ENCODE measurements at regions not wholly inside any gene's neighbourhood (a gene's known extent, or its start where the extent isn't known, plus 50 kb on each side); places are given as distances from the start of the nearest gene placed in this dataset.

DNA sequence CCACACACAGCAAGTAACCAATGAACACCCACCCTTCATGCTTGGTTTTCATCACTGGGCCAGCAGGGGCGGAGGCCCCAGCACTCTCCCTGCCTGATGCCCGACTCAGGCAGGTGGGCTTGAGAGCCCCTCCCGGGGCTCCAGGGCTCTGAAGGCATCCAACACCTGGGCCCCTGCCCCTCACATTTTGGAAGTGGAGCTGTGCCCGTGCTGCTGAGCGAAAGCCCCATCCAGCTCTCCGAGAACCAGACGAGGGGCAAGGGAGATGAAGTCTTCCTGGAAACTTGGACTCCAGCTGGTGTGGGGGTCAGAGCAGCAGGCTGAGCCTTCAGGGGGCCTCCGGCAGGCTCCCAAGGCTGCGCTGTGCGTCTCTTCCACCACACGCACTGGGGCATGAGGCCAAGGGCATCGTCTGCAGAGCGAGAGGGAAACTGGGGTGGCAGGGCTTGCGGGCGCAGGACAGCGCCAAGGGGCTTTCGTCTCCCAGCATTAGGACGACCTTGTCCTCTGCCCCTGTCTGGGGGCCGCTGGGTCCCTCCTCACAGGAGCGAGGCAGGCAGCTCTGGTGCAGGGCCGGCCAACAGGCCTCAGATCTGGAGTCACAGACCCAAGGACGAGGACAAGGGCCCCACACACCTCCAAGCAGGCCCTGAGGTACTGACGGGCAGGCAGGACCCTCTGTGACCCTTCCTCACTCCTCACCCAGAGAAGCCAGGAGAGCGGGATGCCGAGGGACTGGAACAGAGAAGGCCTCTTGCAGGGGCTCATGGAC, 108.3 kb upstream of the FAM20C start:
- DNase-seq (ENCODE audit: low spot score): no peak

GRCh38 chr7:84633-85020, 107.7 kb upstream of the FAM20C start:
- DNase-seq (ENCODE audit: low spot score): no peak

DNA sequence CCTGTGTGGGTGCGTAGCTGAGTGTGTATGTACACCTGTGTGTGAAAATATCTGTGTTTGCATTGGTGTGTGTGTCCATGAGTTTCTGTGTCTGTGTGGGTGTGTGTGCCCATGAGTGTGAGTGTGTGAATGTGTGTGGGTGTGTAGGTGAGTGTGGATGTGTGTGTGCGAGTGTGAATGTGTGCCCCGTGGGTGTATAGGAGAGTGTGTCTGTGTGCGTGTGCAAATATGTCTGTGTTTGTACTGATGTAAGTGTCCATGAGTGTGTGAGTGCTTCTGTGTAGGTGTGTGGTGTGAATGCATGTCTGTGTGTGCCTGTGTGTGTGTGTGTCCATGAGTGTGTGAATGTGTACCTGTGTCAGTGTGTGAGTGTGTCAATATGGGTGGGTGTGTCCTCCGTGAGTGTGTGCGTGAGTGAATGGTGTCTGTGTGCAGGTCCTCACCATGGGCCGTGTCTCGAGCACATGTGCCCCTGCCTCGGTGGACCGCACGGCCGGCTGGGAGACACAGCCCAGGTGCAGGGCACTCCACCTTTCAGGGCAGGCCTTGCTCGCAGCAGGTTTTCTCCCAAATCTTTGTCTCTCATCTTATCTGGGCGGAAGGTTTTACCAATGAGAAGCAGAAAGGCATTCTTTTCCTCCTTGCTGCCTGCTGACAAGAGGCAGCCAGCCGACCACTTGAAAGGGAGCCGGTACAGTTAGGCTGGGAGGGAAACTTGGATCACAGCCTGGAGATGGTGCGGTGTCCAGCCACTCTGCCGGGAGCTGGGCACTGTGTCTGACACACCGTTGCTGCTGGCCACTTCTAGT, 107.1 kb upstream of the FAM20C start:
- no peak for DNase-seq (ENCODE audit: low spot score)

DNA sequence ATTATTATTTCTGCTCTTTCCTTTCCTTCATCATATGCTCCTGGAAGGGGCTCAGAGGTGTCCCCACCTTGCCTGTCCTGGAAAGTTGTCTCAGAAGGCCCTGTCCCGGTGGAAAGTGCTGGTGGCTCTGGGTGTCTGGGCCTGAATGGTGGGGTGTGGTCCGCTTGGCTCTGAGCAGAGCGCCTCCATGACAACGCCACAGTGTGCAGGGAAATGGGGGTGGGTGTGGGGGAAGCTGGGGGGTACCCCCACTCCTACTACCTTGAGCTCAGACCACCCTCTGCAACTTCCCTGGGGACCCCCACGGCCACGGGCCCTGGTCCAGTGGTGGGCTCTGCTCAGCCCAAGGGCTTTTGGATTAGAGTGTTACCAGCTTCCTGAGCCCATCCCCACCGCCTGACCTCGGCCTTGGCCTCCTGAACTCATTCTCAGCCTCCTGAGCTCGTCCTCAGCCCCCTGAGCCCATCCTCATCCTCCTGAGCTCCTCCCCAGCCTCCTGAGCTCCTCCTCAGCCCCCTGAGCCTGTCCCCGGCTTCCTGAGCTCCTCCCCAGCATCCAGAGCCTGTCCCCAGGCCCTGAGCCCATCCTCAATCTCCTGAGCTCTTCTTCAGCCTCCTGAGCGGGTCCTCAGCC, 106.4 kb upstream of the FAM20C start:
- no peak for DNase-seq (ENCODE audit: low spot score)

GRCh38 chr7:86629-87028, 105.7 kb upstream of the FAM20C start:
- no peak for DNase-seq (ENCODE audit: low spot score)

DNA sequence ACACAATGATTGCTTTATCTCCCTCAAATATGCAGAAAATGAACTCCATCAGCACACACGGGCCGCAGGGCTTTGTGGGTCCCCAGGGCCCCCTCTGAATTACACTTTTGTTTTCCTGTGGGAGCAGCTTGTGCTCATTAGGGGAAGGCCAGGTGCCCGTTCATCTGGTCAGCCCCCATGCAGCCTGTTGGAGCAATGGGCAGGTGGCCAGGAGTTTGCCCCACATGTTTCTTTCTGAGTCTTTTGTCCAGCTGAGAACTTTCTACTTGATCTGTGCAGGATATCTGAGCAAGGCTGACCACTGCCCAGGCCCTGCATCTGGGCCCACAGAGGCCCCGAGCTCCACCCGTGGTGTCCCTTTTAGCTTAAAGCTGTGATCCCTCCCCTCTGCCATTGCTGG, 105.3 kb upstream of the FAM20C start:
- no peak for DNase-seq (ENCODE audit: low spot score)

GRCh38 chr7:87671-88070, 104.7 kb upstream of the FAM20C start:
- DNase-seq (ENCODE audit: low spot score): no peak

- no peak for DNase-seq (ENCODE audit: low spot score)
Observed at GRCh38 chr7:88095-88926, 104.1 kb upstream of the FAM20C start.

- DNase-seq (ENCODE audit: low spot score): no peak
Observed at GRCh38 chr7:88927-89231, 103.5 kb upstream of the FAM20C start.

- DNase-seq (ENCODE audit: low spot score): no peak
Observed at GRCh38 chr7:89232-90019, 102.9 kb upstream of the FAM20C start.

GRCh38 chr7:90111-91063, 102.0 kb upstream of the FAM20C start:
- DNase-seq (ENCODE audit: low spot score): no peak

DNA sequence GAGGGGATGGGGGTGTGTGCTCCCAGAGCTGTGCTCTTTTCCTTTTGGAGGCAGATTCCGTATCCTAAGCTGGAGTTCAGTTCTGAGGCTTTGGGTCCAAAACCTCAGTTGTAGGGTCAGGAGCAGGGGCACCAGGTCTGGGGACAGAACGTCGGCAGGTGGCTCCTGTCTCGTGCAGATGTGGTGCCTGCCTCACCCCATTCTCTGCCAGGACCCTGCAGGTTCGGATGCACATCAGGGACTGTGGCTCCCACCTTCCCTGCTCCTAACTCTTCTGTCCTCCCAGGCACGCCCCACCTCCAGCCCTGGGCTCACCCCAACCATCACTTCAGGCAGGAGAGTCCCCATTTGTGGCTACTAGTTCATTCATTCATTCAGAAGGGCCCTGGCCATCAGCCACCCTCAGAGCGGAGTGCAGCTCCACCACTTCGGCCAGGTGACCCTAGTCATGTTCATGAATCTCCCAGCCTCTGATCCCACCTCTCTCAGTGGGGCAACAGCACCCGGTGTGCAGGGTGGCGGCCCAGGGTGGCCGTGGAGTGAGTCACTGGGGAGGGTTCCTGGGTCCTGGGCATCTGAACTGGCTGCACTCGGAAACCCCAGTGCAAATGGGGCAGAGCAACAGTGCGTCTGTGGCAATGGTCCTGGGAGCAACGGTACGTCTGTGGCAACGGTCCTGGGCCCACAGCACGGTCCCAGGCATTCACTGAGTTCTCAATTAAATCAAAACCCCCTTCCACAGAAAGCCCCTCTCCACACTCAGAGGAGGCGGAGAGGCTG, 100.8 kb upstream of the FAM20C start:
- no peak for DNase-seq (ENCODE audit: low spot score)

- DNase-seq (ENCODE audit: low spot score): no peak
Observed at GRCh38 chr7:92231-92674, 100.1 kb upstream of the FAM20C start.

GRCh38 chr7:92888-93672, 99.3 kb upstream of the FAM20C start:
- no peak for DNase-seq (ENCODE audit: low spot score)

- no peak for DNase-seq (ENCODE audit: low spot score)
Observed at GRCh38 chr7:94251-94801, 98.0 kb upstream of the FAM20C start.

GRCh38 chr7:95180-95862, 97.0 kb upstream of the FAM20C start:
- no peak for DNase-seq (ENCODE audit: low spot score)

DNA sequence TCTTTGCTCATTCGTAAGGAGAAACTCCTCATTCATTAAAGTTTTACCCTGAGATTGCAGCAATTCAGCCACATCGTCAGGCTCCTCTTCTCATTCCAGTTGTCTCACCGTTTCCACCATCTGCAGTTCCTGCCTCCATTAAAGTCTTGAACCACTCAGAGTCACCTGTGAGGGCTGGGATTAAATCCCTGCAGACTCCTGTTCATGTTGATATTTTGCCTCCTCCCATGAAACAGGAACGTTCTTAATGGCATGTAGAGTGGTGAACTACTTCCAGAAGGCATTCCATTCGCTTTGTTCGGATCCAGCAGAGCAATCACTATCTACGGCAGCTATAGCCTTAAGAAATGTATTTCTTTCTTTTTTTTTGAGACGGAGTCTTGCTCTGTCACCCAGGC, 96.5 kb upstream of the FAM20C start:
- DNase-seq (ENCODE audit: low spot score): no peak

Data from SK-N-DZ (cell line).